Ovary (tissue), 7 donors: ENCODE measurements at regions not wholly inside any gene's neighbourhood (a gene's known extent, or its start where the extent isn't known, plus 50 kb on each side); places are given as distances from the start of the nearest gene placed in this dataset.

Experiments
- DNase-seq, 5 donors: peaks; one replicate each; pipeline ENCODE4 v3.0.0-alpha.2; 2019 to 2020
- H3K27ac ChIP-seq, 2 donors: fragments of 200-600 bp; one replicate each; pipeline versions ENCODE4 v1.5.1 to v1.8.0; 2019 to 2022
- H3K27me3 ChIP-seq: fragments of 200-600 bp; one replicate; pipeline ENCODE4 v1.8.0; 2022
- H3K36me3 ChIP-seq: fragments of 200-600 bp; sonication (generic); one replicate; pipeline ENCODE4 v1.5.1; 2019
- H3K4me1 ChIP-seq: one replicate; pipeline ENCODE4 v1.8.1; 2013; ENCODE audit warnings: mild to moderate bottlenecking, moderate library complexity; ENCODE audit not compliant: insufficient read depth
- H3K4me3 ChIP-seq: fragments of 200-600 bp; sonication (generic); one replicate; pipeline ENCODE4 v1.5.1; 2017
- H3K9me3 ChIP-seq, 2 donors: fragments of 200-600 bp in 1 of 2; sonication (generic) in 1 of 2; one replicate each; pipeline versions ENCODE4 v1.5.1 to v1.8.1; 2013 to 2019; ENCODE audit warnings: mild to moderate bottlenecking in 1 of 2, moderate library complexity in 1 of 2
- EP300 ChIP-seq: sonication (generic); formaldehyde crosslinking; IDR thresholded peaks from one replicate; pipeline ENCODE4 v1.6.1; 2017; ENCODE audit warnings: antibody characterized with exemption
- POLR2A ChIP-seq: fragments of 450-650 bp; IDR thresholded peaks from one replicate; pipeline ENCODE4 v1.6.1; 2017; ENCODE audit warnings: antibody characterized with exemption, mild to moderate bottlenecking, moderate library complexity
- WGBS, 3 donors: extraction: QIAGEN DNeasy Blood & Tissue Kit in 1 of 3; methylation state at CpG; one replicate each; pipeline versions ENCODE4 v1.1.5 to v1.1.7; 2013 to 2017; 5-methylcytosine and 5-hydroxymethylcytosine counted together
- intact Hi-C, 4 donors: fragments of 100-400 bp; cut with DNase I; formaldehyde crosslinking; loops; one replicate each; pipeline versions ENCODE4 v1.11.0 to v1.15.1; 2022 to 2023
- TF ChIP-seq, protein P1 (sequence below), 3 donors: fragments of 450-650 bp in 2 of 3; fragments of 200-600 bp in 1 of 3; IDR thresholded peaks; one replicate each; pipeline versions ENCODE4 v1.5.1 to v1.8.0; 2016 to 2022; ENCODE audit warnings: antibody characterized with exemption in 3 of 3, mild to moderate bottlenecking in 1 of 3
- donor health status: DM: no; HTN: no; CAD: no; lungs with moderate emphysema.
- donor health status: DM: no; HTN: no; CAD: no.
- donor health status: Bipolar disorder and iron deficiency.
- donor health status: DM: no; HTN: no; CAD: no.
- donor health status: DM: yes; HTN: yes; CAD: no.

DNA sequence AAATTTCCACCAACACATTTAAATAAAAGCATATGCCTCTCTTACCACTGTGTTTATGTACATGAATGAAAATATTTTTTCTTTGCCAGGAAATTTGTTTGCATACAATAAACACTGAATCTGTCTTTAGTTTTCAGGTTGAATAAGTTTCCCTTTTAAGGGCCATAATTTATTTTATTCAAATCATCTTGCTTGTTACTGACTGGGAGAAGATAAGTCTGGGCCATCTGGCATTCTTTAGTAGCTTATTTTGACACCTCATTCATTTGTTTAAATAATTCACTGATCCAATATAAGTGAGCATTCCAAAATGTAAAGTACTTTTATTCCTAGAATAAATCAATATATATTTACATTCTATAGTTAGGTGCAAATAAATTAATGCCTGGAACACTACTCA lies 1001.3 kb downstream of the PLOD2 start:
- TF ChIP-seq POLR2A = no peak
- no peak for TF ChIP-seq EP300
- TF ChIP-seq, protein P1, sequence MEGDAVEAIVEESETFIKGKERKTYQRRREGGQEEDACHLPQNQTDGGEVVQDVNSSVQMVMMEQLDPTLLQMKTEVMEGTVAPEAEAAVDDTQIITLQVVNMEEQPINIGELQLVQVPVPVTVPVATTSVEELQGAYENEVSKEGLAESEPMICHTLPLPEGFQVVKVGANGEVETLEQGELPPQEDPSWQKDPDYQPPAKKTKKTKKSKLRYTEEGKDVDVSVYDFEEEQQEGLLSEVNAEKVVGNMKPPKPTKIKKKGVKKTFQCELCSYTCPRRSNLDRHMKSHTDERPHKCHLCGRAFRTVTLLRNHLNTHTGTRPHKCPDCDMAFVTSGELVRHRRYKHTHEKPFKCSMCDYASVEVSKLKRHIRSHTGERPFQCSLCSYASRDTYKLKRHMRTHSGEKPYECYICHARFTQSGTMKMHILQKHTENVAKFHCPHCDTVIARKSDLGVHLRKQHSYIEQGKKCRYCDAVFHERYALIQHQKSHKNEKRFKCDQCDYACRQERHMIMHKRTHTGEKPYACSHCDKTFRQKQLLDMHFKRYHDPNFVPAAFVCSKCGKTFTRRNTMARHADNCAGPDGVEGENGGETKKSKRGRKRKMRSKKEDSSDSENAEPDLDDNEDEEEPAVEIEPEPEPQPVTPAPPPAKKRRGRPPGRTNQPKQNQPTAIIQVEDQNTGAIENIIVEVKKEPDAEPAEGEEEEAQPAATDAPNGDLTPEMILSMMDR (IDR thresholded peaks at IDR 0.05) = no peak
- intact Hi-C loops = no loop called here

DNA sequence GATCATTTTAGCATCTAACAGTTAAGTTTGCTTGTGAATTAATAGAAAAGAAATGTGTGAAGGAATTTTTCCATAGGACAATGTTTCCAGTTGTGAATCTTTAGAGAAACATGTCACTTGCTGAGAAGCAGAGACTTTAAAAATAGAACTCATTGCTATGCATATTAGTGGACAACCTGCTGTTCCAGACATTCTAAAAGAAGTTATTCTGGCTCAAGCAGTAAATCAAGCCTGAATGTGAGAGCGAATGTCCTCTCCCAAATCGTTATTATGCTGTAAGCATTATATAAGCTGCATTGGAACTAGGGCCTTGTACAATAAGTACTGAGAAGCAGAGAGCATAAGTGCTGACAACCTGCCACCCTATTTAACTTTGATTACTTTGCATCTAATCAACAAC lies 990.9 kb downstream of the PLOD2 start:
- Histone ChIP-seq H3K4me3 (no peak overlapping the region), H3K27ac (no peak overlapping the region), H3K36me3 (no peaks in the 10 kb centered on the region), H3K4me1 (no peaks in the 10 kb centered on the region), H3K9me3 (no peaks in the 10 kb centered on the region), H3K27me3 (no peaks in the 10 kb centered on the region)
- WGBS, 3 donors = 51 to 54% (median 52%) methylated on average over 2 of the region's 2 CpGs
- intact Hi-C loops = no loop called here
- TF ChIP-seq EP300 = no peak
- TF ChIP-seq POLR2A = no peak
- TF ChIP-seq, protein P1 (IDR thresholded peaks at IDR 0.05) = no peak
- DNase-seq = no peak

More for the DNA sequence above, 1001.3 kb downstream of the PLOD2 start:
- Histone ChIP-seq H3K27me3 (no peaks in the 10 kb centered on the region), H3K36me3 (no peaks in the 10 kb centered on the region), H3K27ac (no peak overlapping the region), H3K4me3 (no peak overlapping the region), H3K4me1 (no peaks in the 10 kb centered on the region), H3K9me3 (no peaks in the 10 kb centered on the region)
- no peak for DNase-seq

DNA sequence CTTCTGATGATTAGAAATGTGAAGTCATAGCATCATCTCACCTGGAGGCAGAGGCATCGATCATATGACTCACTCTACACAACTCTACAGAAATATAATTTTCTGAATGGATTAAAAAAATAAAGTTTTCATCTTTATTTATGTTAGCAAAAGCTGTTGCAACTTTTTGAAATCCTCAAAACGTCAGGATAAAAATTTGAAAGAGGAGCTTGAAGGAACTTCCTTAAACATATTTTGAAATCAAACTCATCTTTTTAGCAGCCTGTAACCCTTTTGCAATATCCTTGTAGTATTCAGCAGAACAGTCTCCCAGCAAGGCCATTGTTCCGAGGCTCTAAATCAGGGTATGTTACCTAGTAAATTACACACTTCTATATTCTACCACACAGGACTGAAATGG lies 985.4 kb downstream of the PLOD2 start:
- H3K27ac ChIP-seq = no peak overlapping the region
- no peaks in the 10 kb centered on the region for H3K36me3 ChIP-seq
- no peak for DNase-seq
- no peaks in the 10 kb centered on the region for H3K27me3 ChIP-seq
- intact Hi-C loops = no loop called here
- H3K4me3 ChIP-seq = no peak overlapping the region
- H3K4me1 ChIP-seq = no peaks in the 10 kb centered on the region
- TF ChIP-seq, protein P1 (IDR thresholded peaks at IDR 0.05) = no peak
- TF ChIP-seq POLR2A = no peak
- TF ChIP-seq EP300 = no peak
- WGBS, 3 donors = 50 to 62% (median 58%) methylated on average over 3 of the region's 3 CpGs
- H3K9me3 ChIP-seq = no peaks in the 10 kb centered on the region

- no peak for DNase-seq
- intact Hi-C loops = no loop called here
- no peak overlapping the region for H3K4me3 ChIP-seq
- no peak overlapping the region for H3K27ac ChIP-seq
- H3K27me3 ChIP-seq = no peaks in the 10 kb centered on the region
- H3K36me3 ChIP-seq = no peaks in the 10 kb centered on the region
- WGBS, 3 donors = 62 to 98% (median 93%) methylated on average over 2 of the region's 2 CpGs
- H3K9me3 ChIP-seq = no peaks in the 10 kb centered on the region
- TF ChIP-seq EP300 = no peak
- TF ChIP-seq, protein P1 (IDR thresholded peaks at IDR 0.05) = no peak
- TF ChIP-seq POLR2A = no peak
- H3K4me1 ChIP-seq = no peaks in the 10 kb centered on the region
Measured at GRCh38 chr3:145176907-145177306, 984.1 kb downstream of the PLOD2 start.

GRCh38 chr3:145177828-145178227 lies 983.2 kb downstream of the PLOD2 start:
- Histone ChIP-seq H3K9me3 (no peaks in the 10 kb centered on the region), H3K4me1 (no peaks in the 10 kb centered on the region), H3K27me3 (no peaks in the 10 kb centered on the region), H3K36me3 (no peaks in the 10 kb centered on the region), H3K4me3 (no peak overlapping the region), H3K27ac (no peak overlapping the region)
- 39 to 56% (median 44%) methylated on average over 2 of the region's 2 CpGs for WGBS, 3 donors
- DNase-seq = no peak
- intact Hi-C loops = no loop called here
- TF ChIP-seq POLR2A (no peak), EP300 (no peak)
- TF ChIP-seq, protein P1 (IDR thresholded peaks at IDR 0.05) = no peak
